LNCaP clone FGC (cell line): ENCODE measurements at regions not wholly inside any gene's neighbourhood (a gene's known extent, or its start where the extent isn't known, plus 50 kb on each side); places are given as distances from the start of the nearest gene placed in this dataset.

Source experiments
- DNase-seq: peaks from one replicate; pipeline ENCODE4 v3.0.0-alpha.2; 2011; ENCODE audit warnings: low read depth
- H3K4me3 ChIP-seq: 2 replicates; pipeline ENCODE4 v1.5.1; 2011; ENCODE audit warnings: mild to moderate bottlenecking, low read depth, low read length, control low read depth
- CTCF ChIP-seq: IDR thresholded peaks from 2 replicates; pipeline ENCODE4 v1.5.1; 2012; ENCODE audit warnings: mild to moderate bottlenecking; ENCODE audit not compliant: control insufficient read depth, insufficient read depth; ENCODE audit errors: extremely low read depth

DNA sequence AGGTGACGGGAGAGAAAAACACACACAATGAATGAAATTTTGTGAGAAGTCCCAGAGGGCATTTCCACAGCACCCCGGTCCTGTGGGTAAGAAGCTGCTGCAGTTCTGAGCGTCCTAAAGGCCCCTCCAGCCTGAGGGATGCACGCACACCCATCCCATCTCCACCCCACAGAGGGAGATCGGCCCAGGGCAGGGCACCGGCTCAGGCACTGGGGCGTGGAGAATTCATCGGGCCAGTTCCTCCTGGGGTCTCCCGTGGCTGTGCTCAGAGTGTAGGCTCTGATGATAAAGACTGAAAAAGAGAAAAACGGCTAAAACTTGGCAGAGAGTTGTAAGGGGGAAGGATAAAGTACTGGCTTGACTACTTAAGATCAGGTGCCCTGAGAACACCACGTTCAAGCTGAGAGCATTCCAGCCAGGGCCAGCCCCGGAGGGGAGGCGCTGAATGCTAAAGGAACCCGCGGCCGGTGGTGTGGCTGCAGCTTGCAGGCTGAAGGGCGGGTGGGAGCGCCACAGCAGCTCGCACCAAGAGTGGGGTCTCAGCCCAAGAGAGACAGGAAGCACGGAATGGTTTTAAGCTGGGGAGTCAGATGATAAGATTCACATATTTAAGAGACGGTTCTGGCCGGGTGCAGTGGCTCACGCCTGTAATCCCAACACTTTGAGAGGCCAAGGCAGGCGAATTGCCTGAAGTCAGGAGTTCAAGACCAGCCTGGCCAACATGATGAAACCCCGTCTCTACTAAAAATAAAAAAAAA lies 121.9 kb upstream of the SPACA7 start:
- no peak overlapping the region for H3K4me3 ChIP-seq
- DNase-seq: no peak
- no peak for TF ChIP-seq CTCF

GRCh38 chr13:112254900-112255299 lies 121.3 kb upstream of the SPACA7 start:
- no peak for DNase-seq
- no peak for TF ChIP-seq CTCF
- H3K4me3 ChIP-seq: no peak overlapping the region

GRCh38 chr13:112255550-112256120 lies 120.5 kb upstream of the SPACA7 start:
- no peak for TF ChIP-seq CTCF
- DNase-seq: no peak
- no peak overlapping the region for H3K4me3 ChIP-seq

DNA sequence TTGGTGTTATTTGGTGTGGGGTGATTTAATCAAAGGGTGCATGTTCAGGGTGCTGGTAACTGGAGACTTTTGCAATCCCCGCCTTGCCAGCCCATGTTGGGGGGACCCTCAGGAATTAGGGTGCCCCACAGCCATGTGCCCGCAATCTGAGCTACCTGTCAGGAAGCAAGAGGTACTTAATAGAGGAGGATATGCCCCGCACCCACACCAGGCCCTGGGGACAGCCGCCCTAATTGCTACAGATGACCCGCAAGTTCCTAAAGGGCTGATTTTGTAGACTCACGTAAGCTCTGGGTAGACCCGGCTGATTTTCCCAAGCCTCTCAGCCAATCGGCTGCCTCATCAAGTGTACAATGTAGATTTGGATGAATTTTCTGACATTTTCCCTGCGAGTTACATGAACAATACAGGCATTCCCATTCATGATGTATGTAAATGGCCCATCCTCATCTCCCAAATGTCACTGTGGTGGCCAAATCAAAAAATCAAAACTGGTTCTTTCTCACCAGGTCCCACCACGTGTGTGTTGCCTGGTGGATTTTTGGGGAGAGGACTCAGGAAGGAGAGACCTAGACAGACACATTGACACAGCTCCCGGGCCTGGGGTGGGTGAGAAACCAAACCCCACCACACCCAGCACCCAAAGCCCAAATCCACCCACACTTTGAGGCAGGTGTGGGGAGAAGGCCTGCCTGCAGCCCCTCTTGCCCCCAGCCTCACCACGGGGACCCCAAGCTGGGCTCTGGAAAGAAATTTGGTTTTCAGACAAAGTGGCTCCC lies 119.2 kb upstream of the SPACA7 start:
- TF ChIP-seq CTCF: no peak
- no peak for DNase-seq
- H3K4me3 ChIP-seq: no peak overlapping the region

GRCh38 chr13:112259511-112259910 lies 116.6 kb upstream of the SPACA7 start:
- DNase-seq: no peak
- TF ChIP-seq CTCF: no peak
- no peak overlapping the region for H3K4me3 ChIP-seq

- no peak for DNase-seq
- no peak overlapping the region for H3K4me3 ChIP-seq
These were observed 115.8 kb upstream of the SPACA7 start for GRCh38 chr13:112260108-112261055.

More at GRCh38 chr13:112260108-112261055, 115.8 kb upstream of the SPACA7 start:
- no peak for TF ChIP-seq CTCF
